Vagina (tissue), 2 donors: ENCODE measurements at regions not wholly inside any gene's neighbourhood (a gene's known extent, or its start where the extent isn't known, plus 50 kb on each side); places are given as distances from the start of the nearest gene placed in this dataset.

Source experiments
- CTCF ChIP-seq, 3 experiments: fragments of 450-650 bp in 2 of 3; fragments of 200-600 bp in 1 of 3; sonication (generic) in 1 of 3; IDR thresholded peaks; one replicate each; pipeline ENCODE4 v1.5.1; 2017 to 2019; ENCODE audit warnings: antibody characterized with exemption in 3 of 3, mild to moderate bottlenecking in 2 of 3, moderate library complexity in 2 of 3
- POLR2A ChIP-seq, 2 donors: fragments of 450-650 bp; IDR thresholded peaks; one replicate each; pipeline ENCODE4 v1.6.1; 2017; ENCODE audit warnings: antibody characterized with exemption in 2 of 2, mild to moderate bottlenecking in 2 of 2, moderate library complexity in 2 of 2

GRCh38 chr6:15843226-15843625, 180.4 kb upstream of the DTNBP1 start:
- TF ChIP-seq POLR2A (IDR thresholded peaks at IDR 0.05) (no peak), CTCF (IDR thresholded peaks at IDR 0.05) (no peak)
